ENCODE measurements at regions not wholly inside any gene's neighbourhood (a gene's known extent, or its start where the extent isn't known, plus 50 kb on each side); places are given as distances from the start of the nearest gene placed in this dataset.

GRCh38 chr6:141103246-141103645 lies 1029.5 kb upstream of the GJE1 start:
- TF ChIP-seq CTCF (IDR thresholded peaks at IDR 0.05; ENCODE audit: insufficient read depth, low read length, poor library complexity, severe bottlenecking) (no peak), EZH2phosphoT487 (conservative IDR thresholded peaks at IDR 0.05; ENCODE audit: low read length) (no peak)
